ENCODE measurements at regions not wholly inside any gene's neighbourhood (a gene's known extent, or its start where the extent isn't known, plus 50 kb on each side); places are given as distances from the start of the nearest gene placed in this dataset.

DNA sequence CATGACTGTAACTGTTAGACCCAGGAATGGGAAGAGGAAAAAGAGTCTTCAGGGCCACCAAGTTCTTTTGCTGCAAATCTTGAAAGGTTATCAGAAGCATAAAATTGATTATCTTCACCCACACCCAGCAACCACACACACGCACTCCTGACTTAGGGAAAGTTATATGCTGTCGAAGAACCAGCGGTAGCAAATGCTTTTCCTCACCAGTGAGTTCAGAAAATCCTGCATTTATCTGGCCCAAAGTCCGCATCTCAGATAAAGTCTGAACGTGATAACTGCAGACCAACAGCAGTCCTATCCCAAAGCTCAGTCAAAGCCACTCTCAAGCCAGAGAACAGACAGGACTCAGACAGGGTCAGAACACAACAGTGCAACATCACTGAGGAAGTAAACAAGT, 115.6 kb downstream of the IRS2 start:
- no peak for DNase-seq (ENCODE audit: low spot score)

DNA sequence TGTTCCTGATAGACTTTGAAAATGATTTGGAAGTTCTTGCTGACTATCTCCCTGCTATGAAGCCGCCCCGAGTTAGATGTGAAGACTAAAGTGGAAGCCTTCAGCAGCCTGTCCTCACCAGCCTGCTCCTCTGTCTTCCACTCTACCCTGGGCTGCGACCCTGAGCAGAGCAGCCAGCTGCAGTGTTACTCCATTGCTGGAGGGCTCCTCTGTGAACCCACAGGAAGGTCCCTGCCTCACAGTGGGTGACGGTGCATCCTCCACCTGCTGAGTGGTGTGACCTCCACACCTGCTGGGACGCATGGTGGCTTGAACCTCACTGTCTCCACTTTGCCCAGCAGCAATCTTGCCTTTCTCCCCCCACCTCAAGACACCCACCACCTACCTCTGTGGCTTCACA, 116.4 kb downstream of the IRS2 start:
- DNase-seq (ENCODE audit: low spot score), result no peak

DNA sequence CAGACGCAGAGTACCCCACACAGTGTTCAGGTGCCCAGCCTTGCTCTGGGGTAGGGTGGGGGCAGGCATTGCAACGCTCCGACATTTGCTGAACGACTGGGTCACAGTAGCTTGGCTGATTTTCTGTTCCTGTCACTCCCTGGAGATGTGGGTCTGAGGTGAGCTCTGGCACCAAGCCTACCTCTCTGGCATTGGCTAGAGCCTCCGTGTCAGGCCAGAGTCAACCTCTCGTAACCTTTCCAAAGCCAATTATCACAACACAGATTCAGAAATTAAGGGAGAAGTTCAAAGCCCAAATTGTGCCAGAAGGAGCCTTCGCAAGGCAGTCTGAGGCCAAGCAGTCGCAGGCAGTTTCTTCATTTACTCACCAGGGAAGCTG, 117.2 kb downstream of the IRS2 start:
- DNase-seq (ENCODE audit: low spot score), result no peak

DNA sequence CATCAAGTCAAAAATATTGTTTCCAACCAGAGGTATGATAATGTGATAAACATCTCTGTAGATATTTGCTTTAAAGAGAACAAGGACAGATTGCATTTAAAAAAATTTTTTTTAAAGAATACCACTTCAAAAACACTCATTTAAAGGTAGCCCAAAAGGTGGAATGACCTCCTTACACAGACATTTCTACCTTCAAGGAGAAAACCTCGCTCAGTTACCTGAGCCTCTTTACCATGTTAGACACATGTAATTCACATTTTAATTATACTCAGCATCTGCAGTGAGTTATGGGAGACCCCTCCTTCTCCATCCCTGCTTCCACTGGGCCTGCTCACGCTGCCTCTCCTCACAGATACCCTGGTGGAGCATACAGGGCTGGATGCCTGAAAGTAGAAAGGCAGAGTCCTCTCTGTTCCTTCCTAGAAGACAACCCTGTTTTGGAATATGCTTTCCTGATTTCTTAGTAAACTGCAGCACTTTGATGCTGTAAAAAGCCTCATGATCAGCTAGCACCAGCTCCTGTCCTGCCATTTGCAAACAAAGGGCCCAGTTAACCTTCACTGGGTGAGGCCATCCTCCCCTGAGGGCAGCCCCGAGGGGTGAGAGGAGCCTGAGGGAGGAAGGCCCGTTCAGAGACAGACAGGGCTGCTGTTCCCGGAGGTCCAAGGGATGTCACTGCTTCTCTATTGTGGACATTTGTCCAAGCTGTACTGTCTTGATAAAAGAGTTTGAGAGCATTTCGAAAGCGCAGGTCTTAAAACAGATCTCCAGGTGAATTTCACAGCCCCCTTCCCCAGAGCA, 117.8 kb downstream of the IRS2 start:
- DNase-seq (ENCODE audit: low spot score), result no peak

DNA sequence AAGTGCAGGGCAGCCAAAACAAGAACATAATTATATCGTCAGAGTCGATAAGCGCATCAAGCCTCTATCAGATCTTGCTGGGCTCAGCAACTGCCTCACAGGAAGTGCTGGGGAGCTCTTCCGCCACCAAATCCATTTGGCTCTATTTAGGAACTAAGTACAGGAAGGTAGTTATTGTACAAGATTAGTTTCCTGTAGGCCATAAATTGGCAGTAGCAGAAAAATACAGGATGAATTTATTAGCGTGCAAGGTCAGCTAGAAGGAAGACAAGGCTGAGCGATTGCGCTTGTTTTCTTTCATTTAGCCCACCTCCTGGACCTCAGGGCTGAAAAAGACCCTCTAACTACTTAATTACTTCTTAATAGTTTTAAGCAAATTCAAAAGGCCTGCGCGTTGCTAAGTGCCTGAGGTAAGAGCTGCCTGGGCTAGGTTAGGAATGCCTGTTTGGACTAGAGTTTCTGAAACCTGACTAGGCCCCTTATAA, 118.5 kb downstream of the IRS2 start:
- peak; percentile 15 for DNase-seq (ENCODE audit: low spot score)

DNA sequence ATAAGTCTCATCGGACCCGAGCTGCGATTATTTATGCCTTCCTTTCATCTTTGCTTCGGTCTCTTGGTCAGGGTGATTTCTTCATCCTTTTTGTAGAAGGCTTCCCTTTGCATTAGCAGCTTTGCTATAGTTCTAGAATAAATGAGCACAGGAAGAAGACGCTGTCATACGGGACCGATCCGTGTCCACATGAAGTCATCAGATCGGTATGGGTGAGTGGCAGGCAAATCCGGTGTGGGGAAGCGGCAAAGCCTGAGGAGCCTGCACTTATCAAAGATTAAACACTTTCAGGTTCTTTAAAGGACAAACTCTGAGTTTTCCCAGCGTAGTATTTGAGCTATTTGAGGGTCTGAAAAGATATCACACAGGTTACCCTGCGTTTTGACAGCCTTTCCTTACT, 119.3 kb downstream of the IRS2 start:
- DNase-seq (ENCODE audit: low spot score), result peak; percentile 38

DNA sequence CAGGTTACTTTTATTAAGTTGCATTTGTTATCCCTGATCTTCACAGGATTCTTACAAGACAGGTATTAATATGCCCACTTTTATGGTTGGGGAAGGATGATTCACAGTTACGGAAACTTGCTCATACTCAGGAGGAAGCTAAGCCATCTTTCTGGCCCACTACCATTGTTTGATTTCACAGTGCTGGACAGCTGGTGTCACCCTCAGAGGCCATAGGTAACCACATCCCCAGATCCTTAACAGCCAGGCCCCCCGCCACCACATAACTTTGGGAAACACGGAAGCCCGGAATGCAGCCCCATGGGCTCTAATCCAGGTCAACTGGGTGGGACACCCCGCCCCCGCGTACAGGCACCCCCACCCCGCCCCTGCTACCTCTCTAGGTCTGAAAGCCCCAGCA, 119.7 kb downstream of the IRS2 start:
- no peak for DNase-seq (ENCODE audit: low spot score)

DNA sequence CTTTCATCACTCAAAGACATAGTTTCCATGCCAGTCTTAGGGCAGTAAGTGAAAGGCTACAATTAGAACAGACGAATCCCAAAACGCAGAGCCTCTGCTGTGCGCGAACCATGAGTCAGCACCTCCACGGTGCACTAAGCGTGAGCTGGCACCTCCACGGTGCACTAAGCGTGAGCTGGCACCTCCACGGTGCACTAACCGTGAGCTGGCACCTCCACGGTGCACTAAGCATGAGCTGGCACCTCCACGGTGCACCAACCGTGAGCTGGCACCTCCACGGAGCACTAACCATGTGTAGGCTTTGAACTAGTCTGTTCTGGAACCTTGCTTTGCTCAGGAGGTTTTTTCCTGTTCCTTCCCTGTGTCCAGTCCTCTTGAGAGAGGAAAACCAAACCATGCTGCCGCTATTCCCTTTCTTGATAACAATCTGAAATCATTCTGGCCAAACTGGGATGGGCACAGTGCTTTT, 120.6 kb downstream of the IRS2 start:
- DNase-seq (ENCODE audit: low spot score), result no peak

DNA sequence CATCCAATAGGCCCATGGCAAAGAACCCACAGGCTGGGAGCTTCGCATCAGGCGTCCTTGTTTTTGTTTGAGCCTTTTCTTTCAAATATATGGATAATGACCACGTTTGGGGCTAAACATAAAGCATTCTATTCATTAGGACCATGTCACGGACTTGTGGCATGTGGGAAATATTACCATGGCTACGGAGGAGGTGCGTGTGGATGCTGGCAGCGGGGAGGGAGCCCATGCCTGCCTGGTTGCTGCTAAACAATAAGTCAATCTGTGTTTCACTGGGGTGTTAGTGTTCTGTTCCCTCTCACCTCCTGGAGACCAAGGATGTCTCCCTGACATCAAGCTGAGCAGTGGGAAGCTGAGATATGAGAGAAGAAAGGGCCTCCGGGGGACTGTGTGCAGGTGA, 121.1 kb downstream of the IRS2 start:
- DNase-seq (ENCODE audit: low spot score), result no peak

DNA sequence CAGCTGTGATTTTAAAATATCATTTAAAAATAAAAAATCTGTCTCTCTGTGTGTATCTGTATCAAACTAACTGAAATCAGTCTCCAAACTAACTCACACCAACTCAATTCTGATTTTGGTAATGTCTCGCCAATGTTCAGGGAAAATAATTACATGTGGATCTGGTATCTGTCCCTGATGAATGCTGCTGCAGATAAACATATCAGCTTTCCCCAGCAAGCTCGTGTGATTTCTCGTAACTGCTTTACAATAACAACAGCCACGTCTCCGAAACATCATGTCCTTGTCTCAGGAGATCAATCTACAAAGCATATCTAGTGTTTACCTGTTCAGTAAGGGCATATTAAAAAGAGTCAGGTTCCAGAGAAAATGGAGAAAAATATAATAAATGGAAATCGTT, 129.0 kb downstream of the IRS2 start:
- no peak for DNase-seq (ENCODE audit: low spot score)

DNA sequence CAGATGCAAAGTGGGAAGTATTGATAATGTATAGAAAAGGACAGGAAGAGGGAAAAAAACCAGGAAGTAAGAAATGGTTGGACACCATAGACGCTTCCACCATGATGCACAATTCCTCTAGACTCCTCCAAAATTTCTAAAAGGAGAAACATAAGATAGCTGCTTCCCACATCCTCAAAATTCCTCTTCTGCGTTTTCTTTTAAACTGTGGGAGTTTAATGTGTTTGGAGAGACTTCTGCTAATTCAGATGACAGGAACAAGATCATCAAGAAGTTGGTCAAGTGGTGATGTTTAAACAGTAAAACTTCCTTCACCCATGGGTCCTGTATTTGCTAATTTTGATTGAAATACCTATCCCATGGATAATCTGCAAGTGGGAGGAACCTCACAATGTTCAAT, 130.2 kb downstream of the IRS2 start:
- no peak for DNase-seq (ENCODE audit: low spot score)

DNA sequence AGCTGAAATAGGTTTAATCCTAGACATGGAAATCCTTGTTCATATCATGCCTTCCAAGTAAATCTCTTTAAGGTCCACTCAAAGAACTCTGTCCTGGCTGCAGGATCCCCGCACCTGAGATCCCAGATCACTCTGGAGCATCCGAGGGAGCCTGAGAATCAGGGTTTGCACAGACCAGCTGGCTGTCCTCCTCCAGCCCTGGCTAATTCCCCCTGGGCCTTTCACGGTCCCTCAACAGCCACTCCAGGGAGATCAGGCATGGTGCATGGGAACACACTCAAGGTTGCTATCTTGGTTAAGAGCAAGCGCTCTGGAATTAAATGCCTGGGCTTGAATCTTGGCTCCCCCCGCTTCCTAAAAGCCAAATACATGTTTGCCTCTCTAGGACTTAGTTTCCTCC, 130.8 kb downstream of the IRS2 start:
- DNase-seq (ENCODE audit: low spot score), result no peak

DNA sequence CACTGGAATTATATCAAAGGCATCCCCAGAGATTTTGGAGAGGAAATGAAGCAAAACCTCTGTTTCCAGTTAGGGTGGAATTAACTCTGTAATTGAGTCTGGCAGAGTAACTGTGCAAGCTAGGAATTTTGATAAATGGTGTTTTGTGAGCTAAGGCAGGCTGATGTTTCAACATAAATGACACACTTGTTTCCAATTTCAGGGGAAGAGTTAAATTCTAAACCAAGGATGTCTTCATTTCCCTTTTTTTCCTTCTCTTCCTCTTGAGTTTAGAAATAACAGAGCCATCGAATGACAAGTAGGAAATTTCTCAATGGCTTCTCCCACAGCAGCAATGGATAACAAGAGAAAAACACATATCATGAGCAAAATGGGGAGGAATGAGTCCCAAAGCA, 131.2 kb downstream of the IRS2 start:
- peak; percentile 11 for DNase-seq (ENCODE audit: low spot score)

DNA sequence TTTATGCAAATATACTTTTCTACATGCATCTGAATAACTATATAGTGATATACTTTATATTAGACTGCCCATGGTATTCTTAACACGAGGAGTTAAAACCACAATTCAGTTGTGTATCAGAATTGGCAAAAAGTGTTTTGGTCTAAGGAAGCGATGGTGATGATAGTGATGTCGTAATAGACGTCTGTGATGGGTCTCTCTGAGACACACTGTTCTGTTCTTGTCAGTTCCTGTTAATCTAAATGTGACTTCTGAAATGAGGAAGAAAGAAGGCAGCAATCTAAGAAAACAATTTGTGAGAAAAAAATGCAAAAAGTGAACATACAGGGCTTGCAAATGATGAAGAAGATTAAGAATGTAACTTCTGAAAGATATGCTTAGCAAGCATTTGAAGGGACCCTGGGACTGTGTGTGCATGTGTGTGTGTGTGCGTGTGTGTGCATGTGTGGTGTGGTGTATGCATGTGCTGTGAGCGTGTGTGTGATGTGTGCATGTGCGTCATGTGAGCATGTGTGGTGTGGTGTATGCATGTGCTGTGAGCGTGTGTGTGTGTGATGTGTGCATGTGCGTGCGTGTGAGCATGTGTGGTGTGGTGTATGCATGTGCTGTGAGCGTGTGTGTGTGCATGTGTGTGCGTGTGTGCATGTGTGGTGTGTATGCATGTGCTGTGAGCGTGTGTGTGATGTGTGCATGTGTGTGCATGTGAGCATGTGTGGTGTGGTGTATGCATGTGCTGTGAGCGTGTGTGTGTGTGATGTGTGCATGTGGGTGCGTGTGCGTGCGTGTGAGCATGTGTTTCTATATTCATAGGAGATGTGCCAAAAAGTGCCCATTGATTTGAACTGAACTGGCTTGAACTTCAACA, 131.8 kb downstream of the IRS2 start:
- peak; percentile 39 for DNase-seq (ENCODE audit: low spot score)

DNA sequence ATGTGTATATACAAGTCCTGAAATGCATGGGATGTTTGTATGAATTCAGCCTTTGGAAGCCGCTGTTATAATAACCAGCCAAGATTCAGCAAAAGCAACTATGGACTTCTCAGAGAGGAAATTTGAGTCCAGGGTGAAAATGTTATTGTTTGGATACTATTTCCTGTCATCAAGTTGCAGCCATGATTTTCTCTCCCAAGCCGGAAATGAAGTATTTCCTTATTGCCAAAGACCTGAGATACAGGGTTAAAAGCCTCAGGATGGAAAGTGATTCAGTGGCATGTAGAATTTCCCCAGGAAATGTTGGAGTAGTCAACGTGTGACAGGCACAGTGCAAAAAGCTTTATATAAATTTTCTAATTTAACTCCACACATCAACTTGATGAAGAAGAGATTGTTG, 133.9 kb downstream of the IRS2 start:
- DNase-seq (ENCODE audit: low spot score), result no peak

DNA sequence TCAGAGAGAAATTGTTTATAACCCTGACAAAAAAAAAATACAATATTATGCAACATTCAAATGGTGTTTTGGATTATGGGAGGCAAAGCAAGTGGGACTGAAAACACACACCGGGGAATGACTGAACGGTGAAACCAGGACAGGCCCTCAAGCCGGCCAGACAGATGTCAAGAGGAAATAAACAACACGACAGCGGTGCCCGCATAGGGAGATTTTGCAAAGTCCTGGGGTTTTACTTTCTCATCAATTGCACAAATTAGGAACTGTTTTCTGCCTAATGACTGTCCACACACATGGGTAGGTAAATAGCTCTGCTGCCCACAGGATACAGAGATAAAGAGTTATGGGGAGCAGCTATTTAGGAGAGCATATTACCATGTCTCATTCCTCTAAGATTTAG, 134.5 kb downstream of the IRS2 start:
- no peak for DNase-seq (ENCODE audit: low spot score)

DNA sequence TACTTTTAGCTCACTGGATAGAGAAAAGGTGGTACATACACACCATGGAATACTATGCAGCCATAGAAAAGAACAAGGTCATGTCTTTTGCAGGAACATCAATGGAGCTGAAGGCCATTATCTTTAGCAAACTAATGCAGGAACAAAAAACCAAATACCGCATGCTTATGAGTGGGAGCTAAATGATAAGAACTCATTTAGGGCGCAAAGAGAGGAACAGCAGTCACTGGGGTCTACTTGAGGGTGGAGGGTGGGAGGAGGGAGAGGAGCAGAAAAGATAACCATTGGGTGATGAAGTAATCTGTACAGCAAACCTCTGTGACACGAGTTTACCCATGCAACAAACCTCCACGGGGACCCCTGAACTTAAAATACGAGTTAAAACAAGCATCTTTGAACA, 135.1 kb downstream of the IRS2 start:
- no peak for DNase-seq (ENCODE audit: low spot score)

DNA sequence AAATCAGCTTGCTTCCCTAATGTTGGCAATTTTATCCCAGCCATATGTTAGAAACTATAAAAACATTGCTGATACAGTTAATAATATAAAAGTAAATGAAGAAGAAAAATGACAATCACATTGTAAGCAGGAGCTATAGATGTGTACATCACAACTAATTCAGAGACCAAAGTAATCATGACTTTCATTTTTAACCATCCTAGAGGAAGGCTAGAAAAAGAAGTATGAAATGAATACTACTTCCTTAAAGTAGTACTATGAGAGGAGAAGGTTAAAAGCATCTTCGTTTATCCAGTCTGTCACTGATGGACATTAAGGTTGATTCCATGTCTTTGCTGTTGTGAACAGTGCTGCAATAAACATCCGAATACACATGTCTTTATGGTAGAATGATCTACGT, 135.5 kb downstream of the IRS2 start:
- DNase-seq (ENCODE audit: low spot score), result no peak

DNA sequence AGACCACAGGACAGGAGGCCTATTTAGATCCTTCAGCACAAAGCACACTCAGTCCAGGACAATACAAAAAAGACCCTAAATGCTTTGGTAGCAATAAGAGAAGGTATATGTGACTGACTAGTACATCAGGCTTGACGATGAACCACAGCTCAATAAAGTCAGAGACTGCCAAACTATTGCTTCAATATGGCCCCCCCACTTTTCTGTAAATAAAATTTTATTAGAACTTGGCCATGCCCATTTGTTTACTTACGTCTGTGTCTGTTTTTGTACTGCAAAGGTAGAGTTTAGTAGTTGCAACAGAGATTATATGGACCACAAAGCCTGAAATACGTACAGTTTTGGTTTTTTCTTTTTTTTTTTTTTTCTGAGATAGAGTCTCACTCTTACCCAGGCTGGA, 136.7 kb downstream of the IRS2 start:
- no peak for DNase-seq (ENCODE audit: low spot score)

DNA sequence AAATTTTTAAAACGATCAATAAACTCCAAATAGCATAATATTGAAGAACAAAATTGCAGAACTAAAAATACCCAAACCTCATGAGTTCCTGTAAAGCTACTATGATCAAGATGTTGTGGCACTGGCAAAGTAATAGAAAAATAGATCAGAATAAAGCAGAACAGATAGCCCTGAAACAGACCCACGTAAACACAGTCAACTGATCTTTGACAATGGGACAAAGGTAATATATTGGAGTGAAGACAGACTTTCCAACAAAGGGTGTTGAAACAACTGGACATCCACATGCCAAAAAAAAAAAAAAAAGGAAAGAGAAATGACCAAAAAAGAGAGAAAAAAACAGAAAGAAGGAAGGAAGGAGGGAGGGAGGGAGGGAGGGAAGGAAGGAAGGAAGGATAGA, 138.7 kb downstream of the IRS2 start:
- no peak for DNase-seq (ENCODE audit: low spot score)

DNA sequence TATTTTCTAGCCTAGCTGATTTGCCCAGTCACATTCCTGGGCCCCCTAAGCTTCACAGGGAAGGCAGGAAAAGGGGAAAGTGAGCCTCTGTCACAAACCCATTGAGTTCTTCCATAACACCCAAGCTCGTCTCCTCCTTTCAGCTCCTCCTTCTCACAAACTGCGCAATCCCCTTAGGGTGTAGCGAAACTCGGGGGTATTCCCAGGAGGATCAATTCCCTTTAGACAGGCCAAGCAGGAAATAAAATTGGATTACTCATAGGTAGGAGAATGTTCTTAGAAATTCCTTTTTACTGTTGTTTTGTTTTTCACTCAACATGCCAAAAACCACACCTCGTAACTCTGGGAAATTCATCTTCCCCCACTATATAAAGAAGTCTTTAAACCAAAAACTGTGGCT, 139.3 kb downstream of the IRS2 start:
- no peak for DNase-seq (ENCODE audit: low spot score)

DNA sequence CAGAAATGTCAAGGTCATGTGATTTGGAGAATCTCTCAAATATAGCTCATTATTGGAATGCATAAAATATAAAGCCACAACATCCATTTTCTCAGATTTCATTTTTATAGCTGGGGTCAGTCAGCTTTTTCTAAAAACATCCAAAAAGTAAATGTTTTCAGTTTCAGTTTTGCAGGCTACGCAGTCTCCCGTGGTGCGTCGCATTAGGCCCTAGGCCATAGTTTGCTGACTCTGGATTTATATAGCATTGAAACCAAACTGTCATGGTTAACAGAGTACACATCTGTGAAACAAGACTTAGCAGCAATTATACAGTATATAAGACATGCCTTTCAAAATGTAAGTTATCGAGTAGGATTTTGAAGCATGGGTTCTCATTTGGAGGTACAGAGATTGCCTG, 140.0 kb downstream of the IRS2 start:
- no peak for DNase-seq (ENCODE audit: low spot score)

DNA sequence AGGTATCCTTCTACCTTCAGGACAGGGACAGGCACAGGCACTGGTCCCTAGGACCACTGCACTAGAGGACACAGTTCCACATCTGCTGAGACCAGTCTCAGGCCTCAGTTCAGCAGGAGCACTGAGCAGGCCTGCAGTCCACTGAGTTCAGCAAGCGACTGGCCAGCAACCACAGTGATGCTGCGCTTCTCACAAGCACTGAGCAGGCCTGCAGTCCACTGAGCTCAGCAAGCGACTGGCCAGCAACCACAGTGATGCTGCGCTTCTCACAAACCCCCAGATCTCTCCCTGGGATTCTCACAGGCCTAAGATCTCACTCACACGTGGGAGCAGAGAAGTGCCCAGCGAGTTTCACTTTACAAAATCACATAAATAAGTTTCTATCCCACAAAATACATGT, 140.6 kb downstream of the IRS2 start:
- no peak for DNase-seq (ENCODE audit: low spot score)

All from umbilical cord (tissue), 1 donor.